OCI-LY1 (cell line): ENCODE measurements at regions not wholly inside any gene's neighbourhood (a gene's known extent, or its start where the extent isn't known, plus 50 kb on each side); places are given as distances from the start of the nearest gene placed in this dataset.

ENCODE experiments used
- H2AFZ ChIP-seq: fragments of 200-600 bp; sonication (generic), shearing (Covaris generic); 2 replicates; pipeline ENCODE4 v1.6.0; 2014; ENCODE audit warnings: antibody characterized with exemption, mild to moderate bottlenecking, low read length
- H3F3A ChIP-seq: fragments of 200-600 bp; sonication (generic), shearing (Covaris generic); 2 replicates; pipeline ENCODE4 v1.6.0; 2014; ENCODE audit warnings: mild to moderate bottlenecking, antibody characterized with exemption, low read length, moderate library complexity; ENCODE audit not compliant: insufficient read depth
- H3K27ac ChIP-seq: fragments of 200-600 bp; sonication (generic); 2 replicates; pipeline ENCODE4 v1.5.1; 2014; ENCODE audit warnings: low read length, mixed run types, mild to moderate bottlenecking, low read depth; ENCODE audit not compliant: poor library complexity, severe bottlenecking
- H3K27me3 ChIP-seq: fragments of 200-600 bp; sonication (generic); 2 replicates; pipeline ENCODE4 v1.6.0; 2014; ENCODE audit warnings: antibody characterized with exemption, mild to moderate bottlenecking, low read length, moderate library complexity; ENCODE audit not compliant: insufficient read depth
- H3K36me3 ChIP-seq: fragments of 200-600 bp; sonication (generic); 2 replicates; pipeline ENCODE4 v1.6.1; 2014; ENCODE audit warnings: mild to moderate bottlenecking, antibody characterized with exemption, low read length, moderate library complexity, mixed read lengths; ENCODE audit not compliant: insufficient read depth
- H3K4me1 ChIP-seq: fragments of 200-600 bp; sonication (generic); 2 replicates; pipeline ENCODE4 v1.5.1; 2014; ENCODE audit warnings: mild to moderate bottlenecking, low read length, moderate library complexity; ENCODE audit not compliant: insufficient read depth, severe bottlenecking
- H3K4me2 ChIP-seq: fragments of 200-600 bp; sonication (generic), shearing (Covaris generic); 2 replicates; pipeline ENCODE4 v1.6.1; 2014; ENCODE audit warnings: low read length
- H3K4me3 ChIP-seq: fragments of 200-600 bp; sonication (generic); 2 replicates; pipeline ENCODE4 v1.5.1; 2014; ENCODE audit warnings: low read length, low read depth, mild to moderate bottlenecking, mixed read lengths; ENCODE audit not compliant: poor library complexity, severe bottlenecking
- H3K79me2 ChIP-seq: fragments of 200-600 bp; shearing (Covaris generic); 2 replicates; pipeline ENCODE4 v1.6.1; 2016; ENCODE audit warnings: mixed run types, low read length, mixed read lengths; ENCODE audit not compliant: insufficient read depth
- H3K9ac ChIP-seq: fragments of 200-600 bp; sonication (generic), shearing (Covaris generic); 2 replicates; pipeline ENCODE4 v1.6.1; 2014; ENCODE audit warnings: mild to moderate bottlenecking, low read length, mixed read lengths
- H3K9me2 ChIP-seq: fragments of 200-600 bp; sonication (generic), shearing (Covaris generic); 2 replicates; pipeline ENCODE4 v1.6.1; 2014; ENCODE audit warnings: low read depth, mild to moderate bottlenecking, low read length, mixed read lengths
- H3K9me3 ChIP-seq: fragments of 200-600 bp; shearing (Covaris generic); 2 replicates; pipeline ENCODE4 v1.6.1; 2014; ENCODE audit warnings: low read length, mixed read lengths
- H4K20me1 ChIP-seq: fragments of 200-600 bp; sonication (generic), shearing (Covaris generic); 2 replicates; pipeline ENCODE4 v1.6.0; 2016; ENCODE audit warnings: mild to moderate bottlenecking, low read length; ENCODE audit not compliant: insufficient read depth
- EZH2 ChIP-seq: fragments of 200-600 bp; sonication (generic), shearing (Covaris generic); IDR thresholded peaks from 2 replicates; pipeline ENCODE4 v1.8.0; 2017; ENCODE audit warnings: borderline replicate concordance, mixed run types, mild to moderate bottlenecking, antibody characterized with exemption, low read length, moderate library complexity, mixed read lengths
- TF ChIP-seq, protein P1 (sequence below): fragments of 200-600 bp; sonication (generic), shearing (Covaris generic); IDR thresholded peaks from 2 replicates; pipeline ENCODE4 v1.5.1; 2017; ENCODE audit warnings: mild to moderate bottlenecking, antibody characterized with exemption, low read length, moderate library complexity, mixed read lengths

DNA sequence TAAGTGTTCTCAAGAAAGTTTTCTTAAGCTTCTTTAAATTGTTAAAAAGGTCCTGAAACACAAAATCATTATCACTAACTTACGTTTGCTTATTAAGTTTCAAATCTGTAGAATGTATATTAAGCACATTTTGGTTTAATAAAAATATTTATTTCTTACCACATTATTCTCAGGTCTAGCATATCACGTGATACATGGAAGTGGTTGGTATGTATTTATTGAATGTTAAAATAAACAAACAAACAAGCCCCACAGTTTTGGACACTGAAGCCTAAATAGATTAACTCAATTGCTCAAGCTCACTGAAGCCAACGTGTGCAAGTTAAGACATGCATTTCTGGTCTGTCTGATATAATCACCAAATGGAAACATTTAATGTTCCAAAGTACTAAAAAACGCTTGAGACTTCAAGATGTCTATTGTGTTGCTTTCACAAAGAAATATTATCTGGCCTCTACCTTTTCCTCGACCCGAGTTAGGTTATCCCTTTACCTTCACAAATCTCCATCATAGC is 1136.9 kb downstream of the TAF11L14 start:
- Histone ChIP-seq H3K27me3 (no peaks in the 10 kb centered on the region), H3K4me2 (no peak overlapping the region), H3K4me3 (no peak overlapping the region), H3K27ac (no peak overlapping the region), H3K9ac (no peak overlapping the region), H3F3A (no peaks in the 10 kb centered on the region), H2AFZ (no peak overlapping the region), H3K36me3 (no peaks in the 10 kb centered on the region), H3K9me2 (no peaks in the 10 kb centered on the region), H3K79me2 (no peaks in the 10 kb centered on the region), H4K20me1 (peaks cover 2% of the 10 kb centered on the region; the same call in 1 of the 2 replicates), H3K4me1 (no peaks in the 10 kb centered on the region), H3K9me3 (no peaks in the 10 kb centered on the region)
- TF ChIP-seq, protein P1, sequence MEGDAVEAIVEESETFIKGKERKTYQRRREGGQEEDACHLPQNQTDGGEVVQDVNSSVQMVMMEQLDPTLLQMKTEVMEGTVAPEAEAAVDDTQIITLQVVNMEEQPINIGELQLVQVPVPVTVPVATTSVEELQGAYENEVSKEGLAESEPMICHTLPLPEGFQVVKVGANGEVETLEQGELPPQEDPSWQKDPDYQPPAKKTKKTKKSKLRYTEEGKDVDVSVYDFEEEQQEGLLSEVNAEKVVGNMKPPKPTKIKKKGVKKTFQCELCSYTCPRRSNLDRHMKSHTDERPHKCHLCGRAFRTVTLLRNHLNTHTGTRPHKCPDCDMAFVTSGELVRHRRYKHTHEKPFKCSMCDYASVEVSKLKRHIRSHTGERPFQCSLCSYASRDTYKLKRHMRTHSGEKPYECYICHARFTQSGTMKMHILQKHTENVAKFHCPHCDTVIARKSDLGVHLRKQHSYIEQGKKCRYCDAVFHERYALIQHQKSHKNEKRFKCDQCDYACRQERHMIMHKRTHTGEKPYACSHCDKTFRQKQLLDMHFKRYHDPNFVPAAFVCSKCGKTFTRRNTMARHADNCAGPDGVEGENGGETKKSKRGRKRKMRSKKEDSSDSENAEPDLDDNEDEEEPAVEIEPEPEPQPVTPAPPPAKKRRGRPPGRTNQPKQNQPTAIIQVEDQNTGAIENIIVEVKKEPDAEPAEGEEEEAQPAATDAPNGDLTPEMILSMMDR, result no peak
- no peak for TF ChIP-seq EZH2

DNA sequence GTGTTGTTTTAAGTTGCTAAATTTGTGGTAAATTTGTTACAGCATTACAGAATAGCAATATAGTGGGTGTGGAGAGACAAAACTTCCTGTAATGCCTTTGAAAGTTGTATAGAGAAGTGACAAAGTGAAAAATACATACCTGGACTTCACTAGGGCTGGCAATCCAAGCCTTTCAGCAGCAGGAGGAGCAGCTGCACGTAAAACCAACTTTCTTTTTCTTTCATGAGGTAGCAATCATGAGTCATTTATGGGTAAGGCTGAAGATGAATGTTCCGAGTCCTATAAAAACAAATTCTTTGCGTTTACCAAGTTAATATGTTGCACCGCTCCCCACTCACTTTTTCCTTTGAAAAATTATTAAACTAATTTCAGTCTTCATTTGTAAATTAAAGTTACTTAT is 1138.2 kb downstream of the TAF11L14 start:
- Histone ChIP-seq H3F3A (no peaks in the 10 kb centered on the region), H3K27ac (no peak overlapping the region), H3K27me3 (no peaks in the 10 kb centered on the region), H3K4me3 (no peak overlapping the region), H3K36me3 (no peaks in the 10 kb centered on the region), H3K9ac (no peak overlapping the region), H4K20me1 (peaks cover 2% of the 10 kb centered on the region; the same call in 1 of the 2 replicates), H3K4me1 (no peaks in the 10 kb centered on the region), H3K9me3 (no peaks in the 10 kb centered on the region), H3K4me2 (no peak overlapping the region), H2AFZ (no peak overlapping the region), H3K9me2 (no peaks in the 10 kb centered on the region), H3K79me2 (no peaks in the 10 kb centered on the region)
- TF ChIP-seq EZH2, result no peak
- TF ChIP-seq, protein P1, result no peak

DNA sequence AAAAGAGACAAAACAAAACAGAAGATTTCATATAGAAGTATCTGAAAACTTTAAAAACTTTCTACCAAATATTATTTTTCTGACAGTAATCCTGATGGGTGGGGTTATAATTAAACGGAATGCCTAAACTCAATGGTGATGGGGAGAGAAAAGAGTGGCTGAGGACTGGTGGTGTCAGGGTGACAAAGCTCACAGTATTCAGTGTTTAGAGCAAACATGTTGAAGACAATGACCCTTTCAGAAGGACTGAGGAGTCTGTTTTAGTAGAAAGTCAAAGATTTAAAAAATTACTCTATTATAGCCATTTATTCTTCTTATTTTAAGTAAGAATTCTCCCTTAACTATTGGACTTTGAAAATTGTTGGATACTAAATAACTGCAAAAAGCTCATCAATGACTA is 1144.0 kb downstream of the TAF11L14 start:
- no peaks in the 10 kb centered on the region for H3K4me1 ChIP-seq
- H3K9me3 ChIP-seq, result no peaks in the 10 kb centered on the region
- H3F3A ChIP-seq, result no peaks in the 10 kb centered on the region
- H3K9me2 ChIP-seq, result no peaks in the 10 kb centered on the region
- no peaks in the 10 kb centered on the region for H3K36me3 ChIP-seq
- H4K20me1 ChIP-seq, result no peaks in the 10 kb centered on the region
- no peaks in the 10 kb centered on the region for H3K79me2 ChIP-seq
- no peak overlapping the region for H3K4me3 ChIP-seq
- H3K27me3 ChIP-seq, result no peaks in the 10 kb centered on the region
- H3K4me2 ChIP-seq, result no peak overlapping the region
- no peak overlapping the region for H2AFZ ChIP-seq
- TF ChIP-seq, protein P1, result no peak
- no peak overlapping the region for H3K27ac ChIP-seq
- H3K9ac ChIP-seq, result no peak overlapping the region
